NCI-H2227 (cell line): ENCODE measurements at regions not wholly inside any gene's neighbourhood (a gene's known extent, or its start where the extent isn't known, plus 50 kb on each side); places are given as distances from the start of the nearest gene placed in this dataset.

Experiments
- DNase-seq: peaks from one replicate; lab custom pipeline; 2025; ENCODE audit not compliant: unreplicated experiment; lab: John Stamatoyannopoulos, UW

- DNase-seq, result peak; percentile 34
Observed at GRCh38 chr6:47360388-47360787, 50.7 kb upstream of the TNFRSF21 start.

- DNase-seq, result no peak
Observed at GRCh38 chr6:47362857-47363461, 53.3 kb upstream of the TNFRSF21 start.

DNA sequence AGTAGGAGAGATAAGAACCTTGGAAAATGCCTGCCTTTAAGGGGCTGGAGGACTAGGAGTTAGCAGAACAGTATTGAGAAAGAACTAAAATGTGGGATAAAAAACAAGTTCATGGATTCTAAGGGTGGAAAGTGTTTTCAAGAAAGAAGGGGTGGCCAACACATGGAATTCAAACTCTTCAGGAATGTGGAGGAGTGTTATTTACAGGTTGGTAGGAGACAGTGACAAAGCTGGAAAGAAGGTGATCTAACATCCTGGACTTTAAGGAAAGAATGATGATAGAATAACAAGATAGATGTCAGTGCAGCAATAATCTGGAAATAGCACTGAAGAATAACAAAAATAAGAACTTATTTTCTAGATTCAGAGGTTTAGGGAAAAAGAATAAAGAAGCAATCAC lies 54.0 kb upstream of the TNFRSF21 start:
- no peak for DNase-seq

- no peak for DNase-seq
Observed at GRCh38 chr6:47366335-47366890, 56.7 kb upstream of the TNFRSF21 start.

GRCh38 chr6:47371139-47371869 lies 61.6 kb upstream of the TNFRSF21 start:
- no peak for DNase-seq

- DNase-seq, result no peak
Observed at GRCh38 chr6:47371870-47372255, 62.2 kb upstream of the TNFRSF21 start.

GRCh38 chr6:47372318-47372717 lies 62.6 kb upstream of the TNFRSF21 start:
- no peak for DNase-seq

DNA sequence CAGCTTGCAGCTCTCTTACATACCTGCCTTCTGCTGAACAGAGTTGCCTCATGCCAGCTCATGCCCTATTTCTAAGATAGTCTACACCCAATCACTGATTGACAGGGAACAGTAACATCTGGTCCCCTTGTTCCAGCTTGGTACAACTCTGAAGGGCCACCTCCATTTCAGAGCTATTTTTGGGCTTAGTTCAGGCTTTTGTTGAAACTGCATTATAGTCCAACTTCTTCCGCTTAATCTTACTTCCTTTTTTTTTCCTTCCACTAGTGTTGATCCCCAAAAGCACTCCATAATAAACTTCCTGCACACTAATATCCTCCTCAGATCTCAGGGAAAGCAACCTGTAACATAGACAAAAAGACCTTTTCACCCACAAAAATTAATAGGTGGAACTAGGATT lies 65.7 kb upstream of the TNFRSF21 start:
- no peak for DNase-seq

- no peak for DNase-seq
Observed at GRCh38 chr6:47376930-47377329, 67.2 kb upstream of the TNFRSF21 start.

DNA sequence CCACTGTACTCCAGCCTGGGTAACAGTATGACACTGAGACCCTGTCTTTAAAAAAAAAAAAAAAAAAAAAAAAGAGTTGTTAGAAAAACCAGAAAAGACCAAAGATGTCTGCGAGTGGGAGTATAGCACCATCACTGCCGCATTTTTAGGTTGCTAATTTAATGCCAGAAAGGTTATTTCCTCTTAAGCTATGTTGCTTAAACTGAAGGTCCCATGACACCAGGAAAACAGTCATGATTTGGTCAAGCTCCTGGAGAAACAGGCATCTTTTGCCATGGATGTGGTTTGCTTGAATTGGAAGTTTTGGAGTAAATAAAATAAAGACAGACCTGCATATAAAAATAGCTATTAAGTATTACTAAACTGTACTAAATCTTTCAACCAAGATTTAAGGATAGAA lies 68.3 kb upstream of the TNFRSF21 start:
- DNase-seq, result no peak

DNA sequence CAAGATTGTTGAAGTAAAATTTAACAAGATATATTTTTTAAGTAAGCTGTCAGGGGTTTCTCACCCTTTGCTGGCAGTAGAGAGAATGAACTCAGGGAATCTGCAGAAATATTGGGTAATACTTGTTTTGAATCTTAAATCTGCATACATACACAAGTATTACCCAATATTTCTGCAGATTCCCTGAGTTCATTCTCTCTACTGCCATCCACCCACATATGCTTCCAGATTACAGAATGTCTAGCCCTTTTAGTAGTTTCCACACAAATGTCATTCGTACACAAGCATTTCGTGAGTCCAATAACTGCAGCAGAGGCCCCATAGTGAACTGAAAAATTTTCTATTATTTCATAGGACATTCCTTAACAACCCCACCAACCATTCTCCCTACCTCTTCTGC lies 69.6 kb upstream of the TNFRSF21 start:
- no peak for DNase-seq

DNA sequence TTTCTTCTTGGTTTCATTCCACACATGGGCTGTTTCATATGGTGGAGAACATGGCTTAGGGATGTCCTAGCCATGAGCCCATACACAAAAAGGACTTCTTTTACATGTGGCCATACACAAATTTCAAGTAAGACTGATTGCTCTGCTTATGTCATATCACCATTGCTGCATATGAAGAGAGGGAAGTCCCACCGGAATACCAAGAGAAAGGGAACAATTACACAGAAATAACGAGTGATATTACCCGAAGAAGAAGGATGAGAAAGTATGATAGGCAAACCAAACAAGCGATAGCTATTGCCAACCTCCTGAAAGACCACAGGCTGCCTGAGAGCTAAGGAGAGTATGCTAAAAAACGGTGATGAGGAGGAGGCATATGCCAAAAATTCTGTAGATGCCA lies 70.5 kb upstream of the TNFRSF21 start:
- no peak for DNase-seq

DNA sequence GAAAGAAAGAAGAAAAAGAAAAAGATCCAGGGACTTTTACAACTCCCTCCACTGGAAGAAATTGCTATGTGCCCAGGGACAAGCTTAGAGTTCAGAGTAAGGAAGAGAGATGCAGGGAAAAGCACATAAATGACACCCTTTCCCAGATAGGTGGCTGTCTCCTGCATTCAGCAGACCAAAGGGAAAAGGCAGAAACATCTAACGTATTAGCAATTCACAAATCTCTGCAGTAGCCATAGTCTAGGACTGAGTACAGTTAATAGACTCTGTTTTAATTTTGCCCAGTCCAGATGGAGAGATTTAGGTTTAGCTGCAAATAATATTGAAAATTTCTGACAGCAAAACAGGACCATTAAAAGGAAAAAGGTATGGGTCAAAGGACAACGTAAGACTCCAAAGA lies 71.3 kb upstream of the TNFRSF21 start:
- no peak for DNase-seq

DNA sequence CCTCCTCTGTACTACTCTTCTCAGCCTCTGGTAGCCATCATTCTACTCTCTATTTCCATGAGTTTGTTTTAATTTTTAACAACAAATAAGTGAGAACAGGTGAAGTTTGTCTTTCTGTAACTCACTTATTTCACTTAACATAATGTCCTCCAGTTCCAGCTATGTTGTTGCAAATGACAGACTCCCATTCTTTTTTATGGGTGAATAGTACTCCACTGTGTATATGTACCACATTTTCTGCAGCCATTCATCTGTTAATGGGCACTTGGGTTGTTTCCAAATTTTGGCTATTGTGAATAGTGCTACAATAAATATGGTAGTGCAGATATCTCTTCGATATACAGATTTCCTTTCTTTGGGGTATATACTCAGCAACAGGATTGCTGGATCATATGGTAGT lies 73.7 kb upstream of the TNFRSF21 start:
- DNase-seq, result no peak

DNA sequence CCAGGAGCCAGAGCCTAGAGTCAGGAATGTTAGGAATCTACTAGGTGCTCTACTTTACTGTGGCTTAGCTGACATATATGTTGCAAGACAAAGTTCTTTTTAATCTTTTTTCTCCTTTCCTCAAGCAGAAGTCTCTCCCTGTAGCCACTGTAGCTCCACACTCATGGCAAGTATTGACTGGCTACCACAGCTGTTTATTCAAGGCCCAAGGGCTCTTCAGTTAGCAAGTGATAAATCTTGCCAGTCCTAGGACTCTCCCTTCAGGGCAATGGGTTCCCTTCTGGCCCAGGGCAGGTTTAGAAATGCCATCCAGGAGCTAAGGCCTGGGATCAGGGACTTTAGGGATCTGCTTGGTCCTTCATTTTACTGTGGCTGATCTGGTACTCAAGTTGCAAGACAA lies 82.0 kb upstream of the TNFRSF21 start:
- no peak for DNase-seq

DNA sequence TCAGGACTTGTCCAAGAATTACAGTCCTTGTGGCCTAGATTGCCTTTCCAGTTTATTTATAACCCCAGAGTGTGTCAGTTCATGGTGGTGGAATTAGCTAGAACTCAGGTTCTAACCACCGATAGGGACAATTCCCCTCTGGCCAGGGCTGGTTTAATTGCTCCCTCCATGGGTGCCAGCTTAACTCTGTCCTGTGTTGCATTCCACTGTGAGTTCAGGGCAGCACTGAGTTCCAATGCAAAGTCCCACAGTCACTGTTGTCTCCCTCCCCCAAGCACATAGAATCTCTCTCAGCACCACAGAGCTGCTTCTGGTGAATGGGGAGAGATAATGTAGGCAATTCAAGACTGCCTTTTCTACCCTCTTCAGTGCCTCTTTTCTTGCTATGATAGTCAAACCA lies 82.5 kb upstream of the TNFRSF21 start:
- DNase-seq, result no peak

DNA sequence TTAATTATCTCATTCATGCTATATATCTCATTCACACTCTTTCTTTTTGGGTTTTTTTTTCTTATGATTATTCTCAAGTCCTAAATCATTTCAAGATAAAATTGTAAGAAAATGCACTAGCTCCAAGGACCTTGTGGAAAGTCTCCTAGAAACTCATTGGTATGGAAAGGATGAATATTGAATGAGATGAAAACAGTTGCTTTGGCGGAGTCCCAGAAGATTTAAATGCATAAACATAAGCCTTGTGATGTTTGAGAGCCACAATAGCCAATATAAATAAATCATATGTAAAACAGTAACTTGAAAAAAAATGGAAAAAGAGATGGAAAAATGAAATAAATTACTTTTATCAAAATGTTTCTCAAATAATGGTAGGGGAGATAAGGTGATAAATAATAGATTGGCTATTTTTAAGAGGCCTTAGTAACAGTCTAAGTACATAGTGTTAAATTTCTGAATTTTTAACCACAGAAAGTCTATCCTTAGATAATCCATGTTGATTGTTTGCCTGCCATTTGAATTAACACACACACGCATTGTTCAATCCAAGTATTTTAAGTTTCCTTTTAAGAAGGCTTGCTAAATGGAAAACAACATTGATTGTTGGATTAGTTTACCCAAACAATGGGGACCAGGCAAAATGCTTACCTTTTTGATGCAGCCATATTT lies 81.1 kb upstream of the CD2AP start:
- DNase-seq, result no peak

GRCh38 chr6:47400581-47400980 lies 77.0 kb upstream of the CD2AP start:
- no peak for DNase-seq

- no peak for DNase-seq
Observed at GRCh38 chr6:47402081-47402480, 75.5 kb upstream of the CD2AP start.

GRCh38 chr6:47403056-47403455 lies 74.5 kb upstream of the CD2AP start:
- DNase-seq, result no peak

GRCh38 chr6:47403801-47404200 lies 73.8 kb upstream of the CD2AP start:
- DNase-seq, result no peak

GRCh38 chr6:47404435-47404834 lies 73.2 kb upstream of the CD2AP start:
- no peak for DNase-seq
